ENCODE measurements at regions not wholly inside any gene's neighbourhood (a gene's known extent, or its start where the extent isn't known, plus 50 kb on each side); places are given as distances from the start of the nearest gene placed in this dataset.

DNA sequence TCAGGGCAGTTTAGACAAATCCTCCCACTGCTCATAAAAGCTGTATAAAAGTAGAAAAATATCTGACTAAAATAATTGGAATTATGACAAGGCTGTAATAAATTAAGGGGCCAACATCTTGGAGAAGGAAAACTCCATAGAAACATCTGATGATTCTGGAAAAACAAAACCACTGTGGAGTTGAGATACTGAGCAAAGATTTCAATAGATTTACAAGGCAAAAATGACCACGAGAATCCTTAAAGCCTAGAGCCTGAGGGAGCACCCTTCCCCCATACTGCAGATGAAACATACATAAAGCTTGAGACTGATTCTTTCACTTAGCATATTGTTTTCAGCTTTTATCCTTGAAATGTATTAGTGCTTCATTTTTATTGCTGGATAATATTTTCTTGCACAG is 286.4 kb upstream of the MMADHC start:
- TF ChIP-seq, protein P1, sequence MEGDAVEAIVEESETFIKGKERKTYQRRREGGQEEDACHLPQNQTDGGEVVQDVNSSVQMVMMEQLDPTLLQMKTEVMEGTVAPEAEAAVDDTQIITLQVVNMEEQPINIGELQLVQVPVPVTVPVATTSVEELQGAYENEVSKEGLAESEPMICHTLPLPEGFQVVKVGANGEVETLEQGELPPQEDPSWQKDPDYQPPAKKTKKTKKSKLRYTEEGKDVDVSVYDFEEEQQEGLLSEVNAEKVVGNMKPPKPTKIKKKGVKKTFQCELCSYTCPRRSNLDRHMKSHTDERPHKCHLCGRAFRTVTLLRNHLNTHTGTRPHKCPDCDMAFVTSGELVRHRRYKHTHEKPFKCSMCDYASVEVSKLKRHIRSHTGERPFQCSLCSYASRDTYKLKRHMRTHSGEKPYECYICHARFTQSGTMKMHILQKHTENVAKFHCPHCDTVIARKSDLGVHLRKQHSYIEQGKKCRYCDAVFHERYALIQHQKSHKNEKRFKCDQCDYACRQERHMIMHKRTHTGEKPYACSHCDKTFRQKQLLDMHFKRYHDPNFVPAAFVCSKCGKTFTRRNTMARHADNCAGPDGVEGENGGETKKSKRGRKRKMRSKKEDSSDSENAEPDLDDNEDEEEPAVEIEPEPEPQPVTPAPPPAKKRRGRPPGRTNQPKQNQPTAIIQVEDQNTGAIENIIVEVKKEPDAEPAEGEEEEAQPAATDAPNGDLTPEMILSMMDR (IDR thresholded peaks at IDR 0.05) = no peak
- no peak for TF ChIP-seq POLR2A (IDR thresholded peaks at IDR 0.05)

Measured in esophagus squamous epithelium (tissue), 4 donors.